Fibroblast of mammary gland (primary cell): ENCODE measurements at regions not wholly inside any gene's neighbourhood (a gene's known extent, or its start where the extent isn't known, plus 50 kb on each side); places are given as distances from the start of the nearest gene placed in this dataset.

ENCODE experiments used
- DNase-seq: peaks from one replicate; pipeline ENCODE4 v3.0.0-alpha.2; 2010; ENCODE audit warnings: low read depth
- H3K4me3 ChIP-seq: 2 replicates; pipeline ENCODE4 v1.5.1; 2011; ENCODE audit warnings: low read depth, mild to moderate bottlenecking, low read length, moderate library complexity; ENCODE audit not compliant: control insufficient read depth
- TF ChIP-seq, protein P1 (sequence below): conservative IDR thresholded peaks from 2 replicates; pipeline ENCODE4 v1.5.1; 2011; ENCODE audit warnings: low read depth, low read length, inconsistent platforms; ENCODE audit not compliant: control insufficient read depth, insufficient read depth

DNA sequence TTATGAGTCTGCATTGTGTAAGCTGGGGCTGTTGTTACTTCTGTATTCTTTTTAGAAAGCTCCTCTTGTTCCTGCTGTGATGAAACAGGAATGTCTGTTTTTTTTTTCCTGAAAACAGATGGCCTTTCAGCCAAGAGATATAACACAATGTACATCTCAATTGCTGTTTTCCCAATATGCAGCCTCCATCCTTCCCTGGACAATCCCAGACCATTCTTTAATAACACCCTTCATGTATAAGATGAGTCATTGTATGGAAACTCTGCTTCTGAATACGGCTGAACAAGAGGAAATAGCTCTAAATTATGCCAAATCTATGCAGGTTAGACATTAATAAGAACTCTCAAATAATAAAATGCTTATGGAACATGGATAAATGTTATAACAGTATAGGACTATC lies 60.2 kb upstream of the LRRC4C start:
- DNase-seq, result no peak
- TF ChIP-seq, protein P1, sequence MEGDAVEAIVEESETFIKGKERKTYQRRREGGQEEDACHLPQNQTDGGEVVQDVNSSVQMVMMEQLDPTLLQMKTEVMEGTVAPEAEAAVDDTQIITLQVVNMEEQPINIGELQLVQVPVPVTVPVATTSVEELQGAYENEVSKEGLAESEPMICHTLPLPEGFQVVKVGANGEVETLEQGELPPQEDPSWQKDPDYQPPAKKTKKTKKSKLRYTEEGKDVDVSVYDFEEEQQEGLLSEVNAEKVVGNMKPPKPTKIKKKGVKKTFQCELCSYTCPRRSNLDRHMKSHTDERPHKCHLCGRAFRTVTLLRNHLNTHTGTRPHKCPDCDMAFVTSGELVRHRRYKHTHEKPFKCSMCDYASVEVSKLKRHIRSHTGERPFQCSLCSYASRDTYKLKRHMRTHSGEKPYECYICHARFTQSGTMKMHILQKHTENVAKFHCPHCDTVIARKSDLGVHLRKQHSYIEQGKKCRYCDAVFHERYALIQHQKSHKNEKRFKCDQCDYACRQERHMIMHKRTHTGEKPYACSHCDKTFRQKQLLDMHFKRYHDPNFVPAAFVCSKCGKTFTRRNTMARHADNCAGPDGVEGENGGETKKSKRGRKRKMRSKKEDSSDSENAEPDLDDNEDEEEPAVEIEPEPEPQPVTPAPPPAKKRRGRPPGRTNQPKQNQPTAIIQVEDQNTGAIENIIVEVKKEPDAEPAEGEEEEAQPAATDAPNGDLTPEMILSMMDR, result no peak
- H3K4me3 ChIP-seq, result no peak overlapping the region

DNA sequence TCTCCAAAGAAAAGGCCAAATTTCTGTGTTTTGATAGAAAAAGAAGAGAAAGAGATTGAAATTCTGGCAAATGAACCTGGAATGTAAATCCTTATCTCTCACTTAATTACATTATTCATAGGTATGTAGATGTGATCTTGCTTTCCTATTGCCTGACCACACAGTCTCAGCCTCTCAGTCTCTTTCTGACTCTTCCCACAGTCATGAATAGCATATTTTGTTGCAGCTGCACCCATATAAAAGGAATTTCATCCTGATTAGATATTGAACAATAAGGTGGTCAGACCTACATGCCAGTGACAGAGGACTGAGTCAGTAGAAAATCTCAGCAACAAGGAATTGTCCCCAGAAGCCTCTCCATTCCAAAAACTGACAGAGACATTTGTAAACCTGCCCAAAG lies 62.9 kb upstream of the LRRC4C start:
- TF ChIP-seq, protein P1, result no peak

DNA sequence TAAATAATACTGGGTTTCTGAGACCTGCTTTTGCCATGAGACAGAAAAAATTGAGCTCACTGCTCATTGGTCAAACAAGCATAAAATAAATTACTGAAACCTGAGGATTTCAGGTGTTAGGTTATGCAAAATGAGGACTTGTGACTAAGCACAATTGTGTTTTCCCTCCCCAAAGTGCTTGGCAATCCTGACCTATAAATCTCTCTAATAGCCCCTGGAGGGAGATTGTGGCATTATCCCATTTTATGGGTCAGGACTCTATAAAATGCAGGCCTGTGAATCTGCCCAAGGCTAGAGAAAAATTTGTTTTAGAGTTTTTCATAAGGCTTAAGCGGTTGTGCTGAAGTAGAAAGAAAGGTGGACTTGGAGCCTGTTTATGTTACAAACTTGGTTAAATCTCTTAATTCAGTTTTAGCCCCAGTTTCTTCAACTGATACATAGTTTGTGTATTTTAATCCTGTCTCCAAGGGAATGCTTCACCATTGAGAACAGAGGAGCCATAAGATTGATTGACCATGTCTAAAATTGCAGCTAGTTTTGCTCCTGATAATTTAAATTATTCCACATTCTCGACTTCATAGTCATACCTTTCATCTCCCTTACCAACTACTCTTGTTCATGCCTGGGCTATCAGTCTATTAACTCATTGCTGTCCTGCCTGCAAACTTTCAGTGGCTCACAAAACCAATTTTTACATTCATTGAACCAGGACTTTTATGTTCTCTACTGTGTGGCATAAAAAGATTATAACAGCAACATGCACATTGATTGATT lies 63.6 kb upstream of the LRRC4C start:
- TF ChIP-seq, protein P1, result no peak
- H3K4me3 ChIP-seq, result no peak overlapping the region
- DNase-seq, result no peak

More for the DNA sequence above, 62.9 kb upstream of the LRRC4C start:
- DNase-seq, result no peak
- H3K4me3 ChIP-seq, result no peak overlapping the region

DNA sequence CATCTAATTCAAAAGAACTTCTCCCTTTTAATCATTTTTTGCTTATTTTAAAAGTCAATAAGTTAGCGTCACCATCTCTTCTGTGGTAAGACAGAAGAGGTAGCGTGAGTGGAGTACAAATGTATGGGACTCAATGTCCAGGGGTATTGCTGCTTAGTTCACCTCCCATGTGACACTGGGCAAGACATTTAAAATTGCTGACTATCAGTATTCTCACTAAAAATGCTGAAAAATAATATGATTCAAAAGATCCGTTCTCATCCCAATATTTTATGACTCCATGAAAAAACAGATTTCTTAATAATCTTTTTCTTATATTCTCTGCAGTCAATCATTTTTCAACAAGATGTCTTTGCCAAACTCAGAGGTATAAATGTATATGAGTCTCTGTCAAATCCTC lies 68.1 kb upstream of the LRRC4C start:
- H3K4me3 ChIP-seq, result no peak overlapping the region
- DNase-seq, result no peak
- TF ChIP-seq, protein P1, result no peak

DNA sequence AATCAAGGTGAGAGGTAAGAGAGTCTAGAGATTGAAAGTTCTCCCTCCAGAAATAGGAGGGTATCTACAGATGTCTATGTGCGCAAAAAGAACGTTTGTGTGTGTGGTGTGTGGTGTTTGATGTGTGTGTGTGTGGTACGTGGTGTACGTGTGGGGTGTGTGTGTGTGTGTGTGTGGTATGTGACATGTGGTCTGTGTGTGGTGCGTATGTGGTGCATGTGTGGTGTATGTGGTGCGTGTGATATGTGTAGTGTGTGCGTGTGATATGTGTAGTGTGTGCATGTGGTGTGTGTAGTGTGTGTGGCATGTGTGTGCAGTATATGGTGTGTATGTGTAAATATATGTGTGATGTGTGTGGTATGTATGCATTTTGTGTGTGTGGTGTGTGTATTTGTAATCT lies 73.0 kb upstream of the LRRC4C start:
- H3K4me3 ChIP-seq, result no peak overlapping the region
- TF ChIP-seq, protein P1, result no peak
- DNase-seq, result no peak

DNA sequence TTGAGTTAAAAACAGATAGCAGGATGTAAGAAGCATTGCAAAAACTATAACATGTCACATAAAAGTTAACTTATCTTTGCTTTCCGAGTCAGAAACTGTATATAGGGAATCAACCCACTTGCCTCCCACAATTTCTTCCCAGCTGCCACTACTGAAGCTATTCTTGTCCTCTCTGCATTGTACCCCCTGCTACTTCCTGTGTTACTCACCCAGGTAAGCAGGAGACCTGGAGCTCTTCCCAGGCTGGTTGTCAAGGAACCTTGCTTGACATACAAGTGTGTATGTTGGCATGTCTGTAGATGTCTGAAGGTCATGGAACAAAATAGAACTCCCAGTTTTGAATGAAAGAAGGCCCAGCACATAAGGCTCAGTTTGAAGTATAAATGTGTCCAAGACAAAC lies 74.3 kb upstream of the LRRC4C start:
- no peak for DNase-seq
- TF ChIP-seq, protein P1, result no peak
- H3K4me3 ChIP-seq, result no peak overlapping the region
